Activated naive CD4-positive, alpha-beta T cell treated with anti-CD3 and anti-CD28 coated beads, Interleukin-2, amount 50 U/mL, for 72 hours (primary cell): ENCODE measurements at regions not wholly inside any gene's neighbourhood (a gene's known extent, or its start where the extent isn't known, plus 50 kb on each side); places are given as distances from the start of the nearest gene placed in this dataset.
"Not testable (repeated sequence)": the region's sequence is repeated elsewhere in the genome, so short reads cannot be mapped to it uniquely, and the experiment has no call there.

Source experiments
- ATAC-seq, 2 donors: fragments of 150-1000 bp; cut with Tn5 transposase; 2 replicates each; pipeline ENCODE4 v1.10.0; 2021; ENCODE audit warnings: mild to moderate bottlenecking in 2 of 2, moderate library complexity in 2 of 2
- DNase-seq, 2 donors: peaks; one replicate each; pipeline ENCODE4 v3.0.0; 2021 to 2022; ENCODE audit warnings: low spot score in 2 of 2
- H3K27ac Mint-ChIP-seq, 2 donors: one replicate each; pipeline ENCODE4 v1.8.0; 2022; ENCODE audit warnings: mild to moderate bottlenecking in 2 of 2, mixed read lengths in 2 of 2
- H3K36me3 Mint-ChIP-seq, 2 donors: one replicate each; pipeline ENCODE4 v1.8.0; 2022; ENCODE audit warnings: mixed read lengths in 2 of 2
- H3K9me3 Mint-ChIP-seq, 2 donors: one replicate each; pipeline ENCODE4 v1.8.0; 2022; ENCODE audit warnings: mixed read lengths in 2 of 2

DNA sequence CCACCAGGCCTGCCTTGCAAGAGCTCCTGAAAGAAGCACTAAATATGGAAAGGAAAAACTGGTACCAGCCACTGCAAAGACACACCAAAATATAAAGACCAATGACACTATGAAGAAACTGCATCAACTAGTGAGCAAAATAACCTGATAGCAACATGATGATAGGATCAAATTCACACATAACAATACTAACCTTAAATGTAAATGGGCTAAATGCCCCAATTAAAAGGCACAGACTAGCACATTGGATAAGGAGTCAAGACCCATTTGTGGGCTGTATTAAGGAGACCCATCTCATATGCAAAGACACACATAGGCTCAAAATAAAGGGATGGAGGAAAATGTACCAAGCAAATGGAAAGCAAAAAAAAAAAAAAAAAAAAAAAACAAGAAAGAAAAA is 141.8 kb upstream of the VIPR2 start:
- Mint-ChIP-seq H3K36me3 (peaks cover 18 to 25% of the 10 kb centered on the region in 2 donors), H3K9me3 (peaks cover 20 to 21% of the 10 kb centered on the region in 2 donors)
- DNase-seq, ATAC-seq, H3K27ac Mint-ChIP-seq: not testable (repeated sequence)

DNA sequence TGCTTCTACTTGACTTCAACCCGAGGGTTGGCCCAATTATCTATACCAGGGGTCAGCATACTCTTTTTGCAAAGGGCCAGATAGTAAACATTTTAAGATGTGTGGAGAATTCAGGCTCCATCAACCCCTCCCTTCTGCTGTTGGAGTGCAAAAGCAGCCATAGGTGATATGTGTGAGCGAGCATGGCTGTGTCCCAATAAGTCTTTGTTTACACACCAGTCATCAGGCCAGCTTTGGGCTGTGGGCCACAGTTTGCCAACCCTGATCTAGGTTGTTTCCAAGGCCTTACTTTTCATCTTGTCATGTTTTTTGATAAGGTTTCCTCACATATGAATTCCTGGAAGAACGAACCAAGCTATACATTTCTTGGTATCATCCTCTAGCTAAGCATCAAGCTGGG is 136.9 kb upstream of the VIPR2 start:
- no peak overlapping the region for H3K27ac Mint-ChIP-seq
- DNase-seq (no peak), ATAC-seq (no peak)
- peaks cover 9 to 20% of the 10 kb centered on the region in 2 donors for H3K36me3 Mint-ChIP-seq
- H3K9me3 Mint-ChIP-seq: peaks cover 11 to 21% of the 10 kb centered on the region in 2 donors

DNA sequence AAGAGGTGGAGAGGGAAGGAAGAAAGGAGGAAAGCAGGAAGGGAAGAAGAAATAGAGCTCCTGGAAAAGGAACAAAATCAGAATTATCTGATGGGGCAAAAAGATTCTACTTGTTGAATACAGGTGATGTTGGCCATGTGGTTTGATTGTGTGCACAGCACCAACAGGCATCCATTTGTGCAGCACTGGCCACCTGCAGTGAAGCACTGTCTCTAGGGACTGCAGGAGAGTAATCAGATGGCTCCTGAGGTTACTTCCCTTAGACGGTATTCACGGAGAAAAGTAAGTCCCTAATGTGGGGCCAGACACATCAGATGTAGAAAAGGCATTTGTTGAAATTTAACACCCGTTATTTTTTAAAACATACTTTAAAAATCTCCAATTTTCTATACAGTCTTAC is 135.3 kb upstream of the VIPR2 start:
- ATAC-seq: no peak
- DNase-seq: no peak
- Mint-ChIP-seq H3K9me3 (peaks cover 8 to 21% of the 10 kb centered on the region in 2 donors), H3K27ac (no peak overlapping the region), H3K36me3 (peaks cover 0 to 15% of the 10 kb centered on the region in 2 donors)

DNA sequence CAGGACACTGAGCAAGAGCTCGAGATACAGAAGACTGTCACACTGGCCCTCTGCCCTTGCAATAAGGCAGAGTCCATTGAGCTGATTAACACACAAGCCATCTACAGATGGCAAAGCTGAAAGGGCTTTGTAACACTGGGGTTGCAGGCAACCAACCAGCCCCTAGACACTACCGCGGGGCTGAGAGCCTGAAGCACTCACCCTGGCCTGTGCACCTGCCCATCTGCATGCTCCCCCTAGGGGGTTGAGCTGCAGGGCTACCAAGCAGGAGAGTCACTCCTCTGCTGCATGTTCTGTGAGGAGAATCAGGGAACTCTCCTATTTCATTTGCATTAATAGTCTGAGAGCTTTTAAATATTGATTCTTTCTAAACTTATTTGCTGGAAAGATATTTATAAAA is 128.1 kb upstream of the VIPR2 start:
- no peak overlapping the region for H3K27ac Mint-ChIP-seq
- no peak for DNase-seq
- ATAC-seq: no peak
- H3K36me3 Mint-ChIP-seq: peaks cover 19 to 25% of the 10 kb centered on the region in 2 donors
- H3K9me3 Mint-ChIP-seq: peaks cover 23 to 37% of the 10 kb centered on the region in 2 donors

DNA sequence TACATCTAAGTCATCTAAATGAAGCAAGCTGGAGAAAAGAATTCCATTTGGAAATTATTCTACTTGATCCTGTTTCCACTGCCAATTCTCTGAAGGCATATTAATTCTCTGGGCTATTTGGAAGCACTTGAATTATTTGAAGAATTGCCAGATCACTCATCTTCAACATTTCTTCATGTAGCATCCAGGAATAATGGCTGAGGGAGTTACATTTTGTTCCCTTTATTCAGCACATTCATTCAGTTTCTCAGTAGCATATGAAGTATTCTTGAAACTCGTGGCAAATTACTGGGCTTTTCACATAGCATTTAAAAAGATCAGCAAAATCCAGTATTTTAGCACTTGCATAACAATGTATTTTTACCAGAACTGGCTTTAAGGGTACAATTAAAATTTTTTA is 127.1 kb upstream of the VIPR2 start:
- no peak overlapping the region for H3K27ac Mint-ChIP-seq
- H3K9me3 Mint-ChIP-seq: peaks cover 23 to 29% of the 10 kb centered on the region in 2 donors
- DNase-seq (no peak), ATAC-seq (no peak)
- peaks cover 19 to 22% of the 10 kb centered on the region in 2 donors for H3K36me3 Mint-ChIP-seq

DNA sequence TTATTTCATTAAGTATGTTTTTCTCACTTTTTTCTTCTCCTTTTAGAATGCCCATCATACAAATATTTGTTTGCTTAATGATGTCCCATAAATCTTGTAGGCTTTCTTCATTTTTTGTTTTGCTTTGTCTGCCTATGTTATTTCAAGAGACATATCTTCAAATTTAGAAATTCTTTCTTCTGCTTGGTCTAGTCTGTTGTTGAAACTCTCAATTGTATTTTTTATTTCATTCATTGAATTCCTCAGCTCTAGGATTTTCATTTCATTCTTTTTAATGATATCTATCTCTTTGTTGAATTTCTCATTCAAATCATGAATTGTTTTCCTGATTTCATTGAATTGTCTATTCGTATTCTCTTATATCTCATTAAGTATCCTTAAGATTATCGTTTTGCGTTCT is 125.1 kb upstream of the VIPR2 start:
- peaks cover 16 to 19% of the 10 kb centered on the region in 2 donors for H3K9me3 Mint-ChIP-seq
- no peak overlapping the region for H3K27ac Mint-ChIP-seq
- DNase-seq: no peak
- peaks cover 15 to 19% of the 10 kb centered on the region in 2 donors for H3K36me3 Mint-ChIP-seq
- ATAC-seq: no peak

DNA sequence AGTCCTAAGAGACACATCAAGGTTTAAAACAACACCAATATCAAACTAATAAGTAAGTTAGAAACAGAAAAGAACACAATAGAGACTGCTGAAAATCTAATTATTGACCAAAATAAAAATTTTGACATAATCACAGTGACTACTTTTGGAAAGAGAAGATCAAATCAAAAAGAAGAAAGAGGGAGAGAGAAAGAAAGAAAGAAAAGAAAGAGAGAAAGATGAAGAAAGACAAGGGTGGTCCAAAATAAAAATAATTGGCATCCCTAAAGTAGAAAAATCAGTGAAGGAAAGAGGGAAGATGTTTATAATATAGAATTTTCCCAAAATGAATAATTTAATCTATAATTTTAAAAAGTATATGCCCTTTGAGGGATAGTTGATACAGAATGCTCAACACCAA is 118.8 kb upstream of the VIPR2 start:
- DNase-seq: no peak
- no peak for ATAC-seq
- H3K36me3 Mint-ChIP-seq: peaks cover 10 to 20% of the 10 kb centered on the region in 2 donors
- H3K27ac Mint-ChIP-seq: no peak overlapping the region
- peaks cover 24 to 29% of the 10 kb centered on the region in 2 donors for H3K9me3 Mint-ChIP-seq

DNA sequence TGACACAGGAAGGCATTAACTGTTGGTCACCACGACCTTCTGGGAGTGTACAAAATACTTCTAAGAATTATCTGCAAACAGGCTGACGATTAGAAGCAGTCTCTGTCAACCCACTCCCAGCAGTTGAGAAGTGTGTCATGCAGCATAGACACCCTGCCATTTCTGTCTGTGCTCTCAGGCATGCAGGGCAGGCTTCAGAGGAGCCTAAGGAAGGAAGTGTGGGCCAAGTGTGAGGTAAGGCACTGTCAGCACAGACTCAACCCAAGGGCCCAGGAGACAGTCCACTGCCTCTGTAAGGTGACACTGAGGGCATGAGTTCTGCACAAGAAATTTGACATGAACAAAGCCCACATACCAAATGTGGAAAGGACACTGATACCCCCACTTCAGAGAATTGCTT is 109.0 kb upstream of the VIPR2 start:
- ATAC-seq (no peak), DNase-seq (no peak)
- Mint-ChIP-seq H3K36me3 (no peaks in the 10 kb centered on the region), H3K27ac (no peak overlapping the region), H3K9me3 (no peaks in the 10 kb centered on the region)

DNA sequence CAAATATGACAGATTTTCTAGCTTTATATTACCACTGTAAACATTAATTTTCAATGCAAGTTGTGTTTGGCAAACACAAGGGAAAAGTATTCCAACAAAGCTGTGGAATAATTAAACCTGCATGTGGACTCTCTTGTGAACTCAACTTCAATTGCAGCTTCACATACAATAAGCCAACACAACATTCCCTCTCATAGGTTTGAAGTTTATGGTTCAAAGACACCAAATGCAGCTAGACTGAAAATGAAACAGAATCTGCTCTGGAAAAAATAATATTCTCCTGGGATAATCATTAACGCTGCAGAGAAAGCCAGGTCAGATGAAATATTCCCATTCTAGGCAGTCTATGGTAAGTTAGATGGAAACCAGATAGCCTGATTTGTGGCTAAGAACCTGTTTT is 105.8 kb upstream of the VIPR2 start:
- H3K27ac Mint-ChIP-seq: no peak overlapping the region
- no peak for DNase-seq

DNA sequence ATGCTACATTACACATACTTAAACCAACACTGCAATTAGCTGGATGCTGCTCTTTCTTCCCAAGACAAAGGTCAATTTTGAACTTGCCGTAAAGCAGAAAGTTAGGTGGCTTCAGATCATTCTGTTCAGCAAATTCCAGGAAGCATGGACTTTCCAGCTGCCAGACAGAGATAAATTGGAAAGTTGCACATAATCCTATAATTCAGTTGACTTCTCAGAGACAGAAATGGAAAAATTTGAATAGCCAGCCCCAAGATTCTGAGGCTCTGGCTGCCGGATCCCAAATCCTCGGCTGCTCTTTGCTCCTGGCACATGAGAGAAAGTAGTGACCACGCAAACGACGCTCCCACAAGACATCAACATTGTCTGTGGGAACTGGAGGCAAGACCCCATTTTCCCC is 105.0 kb upstream of the VIPR2 start:
- Mint-ChIP-seq H3K27ac (no peak overlapping the region), H3K36me3 (no peaks in the 10 kb centered on the region), H3K9me3 (no peaks in the 10 kb centered on the region)
- ATAC-seq (no peak), DNase-seq (no peak)

More for the DNA sequence above, 105.8 kb upstream of the VIPR2 start:
- Mint-ChIP-seq H3K9me3 (no peaks in the 10 kb centered on the region), H3K36me3 (no peaks in the 10 kb centered on the region)
- ATAC-seq: no peak

DNA sequence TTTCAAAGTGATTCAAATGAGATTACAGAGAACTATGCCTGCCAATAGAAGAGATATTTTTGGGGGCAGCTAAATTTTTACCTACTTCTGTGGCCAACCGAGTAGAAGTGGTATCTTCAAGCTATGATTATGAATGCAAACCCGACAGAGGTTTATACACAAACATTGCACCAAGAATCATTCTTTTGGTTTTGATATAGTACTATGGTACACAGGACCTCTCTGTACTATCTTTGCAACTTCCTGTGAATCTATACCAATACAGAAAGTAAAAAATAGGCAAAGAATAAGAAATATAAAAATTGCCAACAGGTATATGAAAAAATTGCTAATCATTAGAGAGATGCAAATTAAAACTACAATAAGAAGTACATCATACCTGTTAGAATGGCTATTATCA is 103.2 kb upstream of the VIPR2 start:
- Mint-ChIP-seq H3K9me3 (no peaks in the 10 kb centered on the region), H3K36me3 (no peaks in the 10 kb centered on the region)

DNA sequence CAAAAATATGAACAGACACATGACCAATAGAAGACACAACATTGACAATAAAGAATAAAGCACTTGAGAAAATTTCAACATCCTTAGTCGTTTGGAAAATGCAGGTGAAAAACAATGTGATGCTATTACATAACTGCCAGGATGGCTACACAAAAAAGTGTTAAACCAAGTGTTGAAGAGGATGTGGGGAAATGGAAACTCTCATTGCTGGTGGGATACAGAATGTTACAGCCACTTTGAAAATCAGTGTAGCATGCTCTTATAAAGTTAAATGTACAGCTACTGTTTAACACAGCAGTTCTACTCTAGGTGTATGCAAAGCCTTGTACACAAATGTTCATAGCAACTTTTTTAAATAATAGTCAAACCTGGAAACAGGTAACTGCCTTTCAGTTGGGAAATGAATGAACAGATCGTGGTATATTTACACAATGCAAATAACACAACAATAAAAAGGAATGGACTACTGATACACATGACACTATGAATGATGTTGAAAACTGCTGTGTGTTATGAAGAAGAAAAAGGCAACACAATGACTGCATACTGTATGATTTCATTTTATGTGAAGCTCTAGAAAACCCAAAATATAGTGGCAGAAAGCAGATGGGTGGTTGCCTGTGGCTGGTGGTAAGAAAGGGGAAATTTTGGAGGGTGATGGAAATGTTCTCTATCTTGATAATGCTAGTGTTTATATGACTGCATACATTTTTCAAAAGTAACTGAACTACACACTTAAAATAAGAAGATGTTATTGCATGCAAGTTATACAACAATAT is 102.2 kb upstream of the VIPR2 start:
- Mint-ChIP-seq H3K27ac (no peak overlapping the region), H3K9me3 (no peaks in the 10 kb centered on the region), H3K36me3 (no peaks in the 10 kb centered on the region)
- ATAC-seq (peak in 1 of 2 donors; percentile 53), DNase-seq (no peak)

More for the DNA sequence above, 103.2 kb upstream of the VIPR2 start:
- ATAC-seq (no peak), DNase-seq (no peak)
- H3K27ac Mint-ChIP-seq: no peak overlapping the region

DNA sequence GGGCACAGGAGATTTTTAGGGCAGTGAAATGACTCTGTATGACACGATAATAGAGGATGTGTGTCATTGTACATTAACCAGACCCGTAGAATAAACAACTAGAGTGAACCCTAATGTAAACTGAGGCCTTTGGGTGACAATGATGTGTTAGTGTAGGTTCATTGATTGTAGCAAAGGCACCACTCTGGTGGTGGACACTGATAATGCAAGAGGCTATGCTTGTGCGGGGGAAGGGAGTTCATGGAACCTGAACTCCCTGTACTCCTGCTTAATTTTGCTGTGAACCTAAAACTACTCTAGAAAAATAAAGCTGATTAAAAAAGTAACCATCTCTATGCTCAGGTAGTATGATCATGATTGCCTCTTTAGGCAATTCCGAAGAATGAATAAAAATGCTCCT is 96.3 kb upstream of the VIPR2 start:
- DNase-seq (no peak), ATAC-seq (no peak)
- Mint-ChIP-seq H3K9me3 (no peaks in the 10 kb centered on the region), H3K36me3 (no peaks in the 10 kb centered on the region), H3K27ac (no peak overlapping the region)

DNA sequence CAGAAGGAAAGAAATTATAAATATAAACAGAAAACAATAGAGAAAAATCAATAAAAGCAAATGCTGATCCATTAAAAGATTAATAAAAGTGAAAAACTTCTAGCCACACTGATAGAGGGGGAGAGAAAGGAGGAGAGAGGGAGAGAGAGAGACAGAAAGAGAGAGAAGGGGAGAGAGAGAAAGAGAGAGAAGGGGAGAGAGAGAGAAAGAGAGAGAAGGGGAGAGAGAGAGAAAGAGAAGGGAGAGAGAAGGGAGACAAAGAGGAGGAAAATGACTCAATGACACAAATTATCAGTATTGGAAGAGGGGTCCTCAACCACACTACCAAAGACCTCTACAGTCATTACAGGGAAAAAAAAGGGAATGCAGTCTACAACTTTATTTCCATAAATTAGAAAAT is 94.4 kb upstream of the VIPR2 start:
- no peaks in the 10 kb centered on the region for H3K36me3 Mint-ChIP-seq
- ATAC-seq: no peak
- H3K9me3 Mint-ChIP-seq: no peaks in the 10 kb centered on the region
- DNase-seq: no peak
- no peak overlapping the region for H3K27ac Mint-ChIP-seq

DNA sequence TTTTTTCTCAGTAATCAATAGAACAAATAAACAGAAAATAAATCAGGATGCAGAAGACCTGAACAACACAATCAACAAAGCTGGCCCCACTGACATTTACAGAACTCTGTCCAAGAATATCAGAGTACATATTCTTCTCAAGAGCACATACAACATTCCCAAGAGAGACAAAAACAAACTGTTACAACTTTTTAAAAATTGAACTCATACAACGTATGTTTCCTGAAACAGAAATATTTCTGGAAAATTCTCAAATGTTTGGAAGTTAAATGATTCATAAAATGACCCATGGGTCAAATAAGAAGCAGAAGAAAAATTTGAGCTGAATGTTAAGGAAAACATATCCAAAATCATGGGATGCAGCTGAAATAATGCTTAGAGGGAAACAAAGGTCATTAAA is 93.9 kb upstream of the VIPR2 start:
- Mint-ChIP-seq H3K27ac (no peak overlapping the region), H3K9me3 (no peaks in the 10 kb centered on the region), H3K36me3 (no peaks in the 10 kb centered on the region)
- ATAC-seq (no peak), DNase-seq (no peak)

DNA sequence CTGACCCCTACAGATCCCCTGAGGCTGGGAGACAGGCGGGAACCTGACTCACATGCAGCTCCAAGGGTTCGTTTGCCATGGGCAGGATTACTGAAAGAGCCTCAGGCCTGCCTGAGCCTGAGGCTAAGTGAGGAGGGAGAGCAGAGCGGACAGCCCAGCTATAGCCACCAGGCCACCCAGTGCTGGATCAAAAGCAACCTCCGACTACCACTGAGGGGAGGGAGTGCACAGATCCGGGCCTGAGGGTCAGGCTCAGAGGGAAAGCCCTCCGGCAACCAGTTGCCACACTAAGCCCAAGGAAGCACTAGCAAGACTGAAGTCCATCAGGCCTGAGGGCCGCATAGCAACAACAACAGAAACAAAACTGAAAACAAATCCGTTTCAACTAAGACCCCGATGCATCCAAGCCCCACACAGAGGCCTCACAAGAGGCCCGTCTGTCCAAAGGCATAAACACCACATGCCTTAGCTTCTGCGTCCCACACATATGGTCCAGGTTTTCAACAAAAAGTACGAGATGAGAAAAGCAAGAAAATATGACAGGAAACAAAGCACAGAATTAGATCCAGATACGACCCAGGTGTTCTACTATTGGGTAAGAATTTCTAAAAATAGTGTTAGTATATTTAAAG is 92.5 kb upstream of the VIPR2 start:
- no peaks in the 10 kb centered on the region for H3K36me3 Mint-ChIP-seq
- no peak overlapping the region for H3K27ac Mint-ChIP-seq
- DNase-seq (no peak), ATAC-seq (no peak)
- no peaks in the 10 kb centered on the region for H3K9me3 Mint-ChIP-seq

DNA sequence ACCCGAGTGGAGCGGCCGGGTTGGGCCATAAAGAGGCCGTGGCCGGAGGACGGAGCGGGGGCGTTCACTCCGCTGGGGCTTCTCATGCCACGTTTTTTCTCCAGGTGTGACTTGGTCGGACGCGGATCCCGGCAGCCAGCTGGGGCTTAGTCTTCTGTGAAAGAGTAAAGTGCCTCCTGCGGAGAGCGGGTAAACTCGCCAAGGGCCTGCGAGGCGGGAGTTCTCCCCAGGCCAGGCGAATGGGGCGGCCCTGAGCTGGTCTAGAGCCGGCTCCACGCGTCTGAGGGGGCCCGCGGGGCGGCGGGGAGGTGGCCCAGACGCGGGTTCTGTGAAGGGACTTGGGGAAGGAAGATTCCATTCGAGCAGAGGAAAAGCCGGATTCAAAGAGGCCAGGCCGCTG is 86.3 kb upstream of the VIPR2 start:
- no peak for DNase-seq
- no peak for ATAC-seq
- no peaks in the 10 kb centered on the region for H3K9me3 Mint-ChIP-seq

More for the DNA sequence above, 86.3 kb upstream of the VIPR2 start:
- H3K27ac Mint-ChIP-seq: no peak overlapping the region
- no peaks in the 10 kb centered on the region for H3K36me3 Mint-ChIP-seq
